SK-N-SH (cell line): ENCODE measurements at regions not wholly inside any gene's neighbourhood (a gene's known extent, or its start where the extent isn't known, plus 50 kb on each side); places are given as distances from the start of the nearest gene placed in this dataset.

ENCODE experiments used
- CHD2 ChIP-seq: fragments of 150-350 bp; IDR thresholded peaks from 2 replicates; pipeline ENCODE4 v1.6.1; 2018; ENCODE audit warnings: low read length; ENCODE audit not compliant: partially characterized antibody
- CTCF ChIP-seq: fragments of 200-600 bp; sonication (generic); IDR thresholded peaks from 2 replicates; pipeline ENCODE4 v1.6.1; 2017; ENCODE audit warnings: antibody characterized with exemption, mild to moderate bottlenecking, moderate library complexity
- EP300 ChIP-seq, 2 experiments: IDR thresholded peaks; 2 replicates each; pipeline versions ENCODE4 v1.4.0 to v1.6.1; 2012; ENCODE audit warnings: borderline replicate concordance in 1 of 2, low read depth in 1 of 2, low read length in 1 of 2
- EZH2phosphoT487 ChIP-seq: fragments of 200-600 bp; sonication (generic); IDR thresholded peaks from 2 replicates; pipeline ENCODE4 v1.6.1; 2017; ENCODE audit warnings: low read depth, mixed run types, mild to moderate bottlenecking, antibody characterized with exemption, moderate library complexity, borderline replicate concordance
- FOXJ3 ChIP-seq: sonication (generic); formaldehyde crosslinking; IDR thresholded peaks from 2 replicates; pipeline ENCODE4 v1.5.1; 2020; ENCODE audit warnings: mild to moderate bottlenecking, missing genetic modification reagents
- GABPA ChIP-seq: IDR thresholded peaks from 2 replicates; pipeline ENCODE4 v1.4.0; 2012; ENCODE audit warnings: low read depth, mild to moderate bottlenecking
- NRF1 ChIP-seq: IDR thresholded peaks from 2 replicates; pipeline ENCODE4 v1.6.1; 2012; ENCODE audit warnings: low read depth, mild to moderate bottlenecking, low read length
- POLR2AphosphoS5 ChIP-seq: IDR thresholded peaks from 2 replicates; pipeline ENCODE4 v1.6.1; 2012; ENCODE audit warnings: low read depth, low read length
- RCOR1 ChIP-seq: fragments of 150-350 bp; IDR thresholded peaks from 2 replicates; pipeline ENCODE4 v1.6.1; 2017; ENCODE audit warnings: antibody characterized with exemption, low read length
- RFX5 ChIP-seq: IDR thresholded peaks from 2 replicates; pipeline ENCODE4 v1.6.1; 2012; ENCODE audit warnings: mild to moderate bottlenecking, improper control_type of control experiment, low read length
- SIN3A ChIP-seq: IDR thresholded peaks from 2 replicates; pipeline ENCODE4 v1.6.1; 2012; ENCODE audit warnings: low read depth, mild to moderate bottlenecking, low read length, moderate library complexity, borderline replicate concordance
- TAF1 ChIP-seq: IDR thresholded peaks from 2 replicates; pipeline ENCODE4 v1.6.1; 2012; ENCODE audit warnings: low read depth, mild to moderate bottlenecking, low read length, moderate library complexity, borderline replicate concordance
- YY1 ChIP-seq: IDR thresholded peaks from 2 replicates; pipeline ENCODE4 v1.4.0; 2012; ENCODE audit warnings: low read depth, mild to moderate bottlenecking

GRCh38 chr5:41638685-41639084, 128.3 kb upstream of the PLCXD3 start:
- TF ChIP-seq GABPA (no peak), CTCF (no peak), CHD2 (no peak), FOXJ3 (CRISPR knock-in tag) (no peak), RFX5 (no peak), EP300 (IDR thresholded peaks at IDR 0.05; ENCODE audit: borderline replicate concordance in 1 of 2, low read depth in 1 of 2, low read length in 1 of 2) (no peak), POLR2AphosphoS5 (no peak), RCOR1 (no peak), EZH2phosphoT487 (no peak), TAF1 (no peak), SIN3A (no peak), YY1 (no peak), NRF1 (no peak)
